ENCODE measurements at regions not wholly inside any gene's neighbourhood (a gene's known extent, or its start where the extent isn't known, plus 50 kb on each side); places are given as distances from the start of the nearest gene placed in this dataset.

DNA sequence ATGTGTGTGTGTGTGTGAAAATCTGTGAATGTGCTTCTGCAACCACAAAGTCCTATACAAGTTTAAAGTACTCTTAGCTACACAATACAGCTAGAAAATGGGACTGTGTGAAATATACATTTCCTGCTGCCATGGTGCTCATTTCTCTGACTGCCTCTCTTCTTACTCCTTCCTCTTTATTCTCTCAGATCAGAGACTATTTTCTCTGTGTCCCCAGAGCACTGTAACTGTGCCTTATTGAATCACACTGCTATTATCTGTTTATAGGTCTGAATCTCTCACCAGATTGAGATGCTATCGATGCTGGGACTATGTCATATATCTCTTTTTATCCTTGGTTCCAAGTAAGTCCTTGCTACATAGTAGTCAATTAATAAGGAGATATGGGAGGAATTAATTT, 217.9 kb upstream of the SLCO3A1 start:
- H3K4me1 ChIP-seq, result peaks cover 0 to 4% (median 0%) of the 10 kb centered on the region in 12 donors
- ATAC-seq, result no peak
- no peaks in the 10 kb centered on the region for H3K36me3 ChIP-seq
- H3K4me3 ChIP-seq, result no peak overlapping the region
- TF ChIP-seq, protein P1, sequence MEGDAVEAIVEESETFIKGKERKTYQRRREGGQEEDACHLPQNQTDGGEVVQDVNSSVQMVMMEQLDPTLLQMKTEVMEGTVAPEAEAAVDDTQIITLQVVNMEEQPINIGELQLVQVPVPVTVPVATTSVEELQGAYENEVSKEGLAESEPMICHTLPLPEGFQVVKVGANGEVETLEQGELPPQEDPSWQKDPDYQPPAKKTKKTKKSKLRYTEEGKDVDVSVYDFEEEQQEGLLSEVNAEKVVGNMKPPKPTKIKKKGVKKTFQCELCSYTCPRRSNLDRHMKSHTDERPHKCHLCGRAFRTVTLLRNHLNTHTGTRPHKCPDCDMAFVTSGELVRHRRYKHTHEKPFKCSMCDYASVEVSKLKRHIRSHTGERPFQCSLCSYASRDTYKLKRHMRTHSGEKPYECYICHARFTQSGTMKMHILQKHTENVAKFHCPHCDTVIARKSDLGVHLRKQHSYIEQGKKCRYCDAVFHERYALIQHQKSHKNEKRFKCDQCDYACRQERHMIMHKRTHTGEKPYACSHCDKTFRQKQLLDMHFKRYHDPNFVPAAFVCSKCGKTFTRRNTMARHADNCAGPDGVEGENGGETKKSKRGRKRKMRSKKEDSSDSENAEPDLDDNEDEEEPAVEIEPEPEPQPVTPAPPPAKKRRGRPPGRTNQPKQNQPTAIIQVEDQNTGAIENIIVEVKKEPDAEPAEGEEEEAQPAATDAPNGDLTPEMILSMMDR (IDR thresholded peaks at IDR 0.05), result no peak
- TF ChIP-seq POLR2A (IDR thresholded peaks at IDR 0.05), result no peak
- peaks cover 0 to 12% (median 7%) of the 10 kb centered on the region in 12 donors for H3K9me3 ChIP-seq
- WGBS, 4 donors, result 88 to 94% (median 90%) methylated on average over 1 of the region's 1 CpG
- intact Hi-C loops (cut with DNase I), result no loop called here
- H3K27me3 ChIP-seq, result no peaks in the 10 kb centered on the region
- H3K27ac ChIP-seq, result no peak overlapping the region
- no peak for DNase-seq

GRCh38 chr15:91649016-91649415, 204.5 kb upstream of the SLCO3A1 start:
- no peaks in the 10 kb centered on the region for H3K4me1 ChIP-seq
- TF ChIP-seq, protein P1 (IDR thresholded peaks at IDR 0.05), result no peak
- TF ChIP-seq POLR2A (IDR thresholded peaks at IDR 0.05), result no peak

DNA sequence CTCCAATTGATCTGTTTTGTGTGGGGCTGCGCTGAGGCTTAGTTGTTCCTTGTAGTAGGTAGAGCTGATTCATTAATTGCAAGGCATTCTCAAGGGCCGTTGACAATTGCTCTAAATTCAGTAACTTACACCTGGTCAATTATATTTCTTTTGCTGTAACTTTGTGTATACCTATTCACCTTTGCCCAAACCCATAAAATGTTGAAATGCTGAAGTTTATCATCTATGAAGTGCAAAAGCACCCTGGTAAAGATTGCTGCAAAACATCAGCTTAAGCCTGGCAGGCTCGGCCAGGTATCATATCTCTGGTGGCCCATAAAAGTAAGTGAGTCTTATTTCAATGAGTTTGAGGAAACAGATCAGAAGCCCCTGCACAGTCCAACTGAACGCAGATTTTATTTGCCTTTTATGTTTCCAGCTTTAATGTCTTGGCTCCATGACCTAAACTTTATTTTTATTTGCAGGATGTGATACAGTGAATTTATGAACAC, 203.6 kb upstream of the SLCO3A1 start:
- TF ChIP-seq, protein P1 (IDR thresholded peaks at IDR 0.05), result no peak
- TF ChIP-seq POLR2A (IDR thresholded peaks at IDR 0.05), result no peak
- peaks cover 0 to under 1% (median 0%) of the 10 kb centered on the region in 9 donors for H3K27me3 ChIP-seq
- intact Hi-C loops (cut with DNase I), result no loop called here
- 86 to 90% (median 88%) methylated on average over 4 of the region's 4 CpGs for WGBS, 4 donors
- H3K27ac ChIP-seq, result no peak overlapping the region
- ATAC-seq, result no peak
- DNase-seq, result no peak
- H3K4me1 ChIP-seq, result no peaks in the 10 kb centered on the region
- H3K9me3 ChIP-seq, result no peaks in the 10 kb centered on the region
- no peaks in the 10 kb centered on the region for H3K36me3 ChIP-seq
- H3K4me3 ChIP-seq, result no peak overlapping the region

More at GRCh38 chr15:91649016-91649415, 204.5 kb upstream of the SLCO3A1 start:
- 86 to 91% (median 88%) methylated on average over 2 of the region's 2 CpGs for WGBS, 4 donors
- Histone ChIP-seq H3K9me3 (no peaks in the 10 kb centered on the region), H3K36me3 (no peaks in the 10 kb centered on the region), H3K4me3 (no peak overlapping the region), H3K27me3 (no peaks in the 10 kb centered on the region), H3K27ac (no peak overlapping the region)
- ATAC-seq (no peak), DNase-seq (no peak)
- intact Hi-C loops (cut with DNase I), result no loop called here

DNA sequence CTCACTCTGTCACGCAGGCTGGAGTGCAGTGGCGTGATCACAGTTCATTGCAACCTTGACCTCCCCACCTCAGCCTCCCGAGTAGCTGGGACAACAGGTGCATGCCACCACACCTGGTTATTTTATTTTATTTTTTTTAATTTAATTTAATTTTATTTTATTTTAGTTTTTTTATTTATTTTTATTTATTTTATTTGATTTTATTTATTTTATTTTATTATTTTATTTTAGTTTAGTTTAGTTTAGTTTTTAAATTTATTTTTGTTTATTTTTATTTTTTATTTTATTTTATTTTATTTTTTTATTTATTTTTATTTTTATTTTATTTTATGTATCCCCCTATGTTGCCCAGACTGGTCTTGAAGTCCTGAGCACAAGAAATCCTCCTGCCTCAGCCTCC, 202.3 kb upstream of the SLCO3A1 start:
- H3K4me3 ChIP-seq, result no peak overlapping the region
- H3K36me3 ChIP-seq, result no peaks in the 10 kb centered on the region
- TF ChIP-seq, protein P1 (IDR thresholded peaks at IDR 0.05), result no peak
- no peak for TF ChIP-seq POLR2A (IDR thresholded peaks at IDR 0.05)
- ATAC-seq (no peak), DNase-seq (no peak)
- H3K4me1 ChIP-seq, result no peaks in the 10 kb centered on the region
- H3K27ac ChIP-seq, result no peak overlapping the region
- peaks cover 0 to 9% (median 0%) of the 10 kb centered on the region in 9 donors for H3K27me3 ChIP-seq
- H3K9me3 ChIP-seq, result no peaks in the 10 kb centered on the region
- intact Hi-C loops (cut with DNase I), result no loop called here
- WGBS, 4 donors, result 87 to 94% (median 93%) methylated on average over 3 of the region's 3 CpGs

Measured in heart left ventricle (tissue), 16 donors.